HG03558 (cell line): ENCODE measurements at regions not wholly inside any gene's neighbourhood (a gene's known extent, or its start where the extent isn't known, plus 50 kb on each side); places are given as distances from the start of the nearest gene placed in this dataset.
A peak's percentile ranks its signal among the peaks of the same experiment; 100 is the strongest.

Source experiments
- ATAC-seq: cut with Tn5 transposase; IDR thresholded peaks from one replicate; pipeline ENCODE4 v1.9.1; 2021; ENCODE audit warnings: moderate number of reproducible peaks; ENCODE audit not compliant: unreplicated experiment; ENCODE audit errors: extremely low read depth

- no peak for ATAC-seq
Measured at GRCh38 chr12:68446901-68447796, 115.0 kb upstream of the MDM1 start.

- no peak for ATAC-seq
Measured at GRCh38 chr12:68447797-68448260, 115.7 kb upstream of the MDM1 start.

- no peak for ATAC-seq
Measured at GRCh38 chr12:68449196-68449595, 117.0 kb upstream of the MDM1 start.

DNA sequence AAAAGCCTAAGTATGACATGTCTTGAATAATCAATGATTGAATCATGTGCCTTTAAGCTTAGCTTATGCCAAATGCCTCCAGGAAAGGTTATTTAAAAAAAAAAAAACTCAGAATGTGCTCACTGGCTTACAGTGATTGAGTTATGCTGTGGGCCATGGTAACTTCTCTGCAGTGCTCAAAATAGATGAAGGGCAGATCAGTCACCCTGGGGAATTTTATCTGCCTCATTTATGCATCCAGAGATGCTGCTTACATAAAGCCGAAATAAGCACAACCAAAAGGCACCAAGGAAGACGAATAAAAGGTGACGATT is 118.7 kb upstream of the MDM1 start:
- no peak for ATAC-seq

DNA sequence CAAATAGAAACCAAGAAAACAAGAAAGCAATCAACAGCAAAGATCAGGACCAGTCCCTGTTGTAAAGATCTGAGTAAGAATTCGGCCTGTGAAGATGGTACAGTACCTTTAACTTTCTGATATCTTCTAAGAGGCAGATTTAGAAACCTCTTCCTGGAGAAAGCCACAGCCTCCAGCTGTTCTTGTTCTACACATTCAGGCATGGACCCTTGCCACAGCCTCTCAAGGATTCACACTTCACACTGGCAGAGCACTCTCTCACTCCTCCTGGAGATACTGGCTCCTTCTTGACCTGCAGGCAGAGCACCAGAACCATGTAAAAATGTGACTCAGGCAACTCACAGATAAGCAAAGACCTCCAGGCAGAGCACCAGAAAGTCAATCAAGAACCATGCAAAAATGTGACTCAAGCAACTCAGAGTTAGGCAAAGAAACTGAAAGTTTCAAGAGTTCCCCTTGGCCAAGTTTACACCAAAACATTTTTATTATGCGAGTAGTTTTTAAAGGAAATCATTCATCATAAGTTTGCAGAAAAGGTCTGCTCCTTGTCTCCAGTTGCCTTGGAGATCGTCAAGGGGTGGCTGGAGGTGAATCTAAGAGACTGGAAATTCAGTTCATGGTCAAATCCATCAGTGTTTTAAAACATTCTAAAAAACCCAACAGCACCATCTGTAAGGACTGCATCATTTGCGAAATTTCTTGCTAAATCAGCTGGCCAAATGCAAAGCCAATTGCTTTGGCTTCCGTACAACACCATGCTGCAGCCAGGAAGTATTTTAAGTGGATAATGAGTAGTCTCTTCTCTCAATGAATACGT is 119.3 kb upstream of the MDM1 start:
- ATAC-seq: peak; percentile 48

- ATAC-seq: no peak
Measured at GRCh38 chr12:68452078-68452715, 120.0 kb upstream of the MDM1 start.

DNA sequence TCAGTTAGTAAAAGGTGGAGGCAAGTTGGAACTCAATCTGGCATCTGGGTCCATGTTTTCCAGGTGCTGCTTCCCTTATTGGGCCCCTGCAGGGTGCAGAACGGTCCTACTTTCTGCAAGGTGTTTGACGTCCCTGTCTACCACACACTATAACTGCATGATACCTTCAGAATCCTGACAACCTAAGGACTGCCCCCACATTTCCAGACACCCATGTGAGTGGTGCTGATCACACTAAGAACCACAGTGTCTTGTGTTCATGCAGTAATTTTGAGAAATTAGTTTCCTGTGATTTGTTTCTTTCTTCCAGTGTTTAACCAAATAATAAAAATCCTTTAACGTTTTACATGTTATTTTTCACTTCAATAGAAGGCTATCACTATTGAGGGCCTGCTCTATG is 121.1 kb upstream of the MDM1 start:
- ATAC-seq: no peak

DNA sequence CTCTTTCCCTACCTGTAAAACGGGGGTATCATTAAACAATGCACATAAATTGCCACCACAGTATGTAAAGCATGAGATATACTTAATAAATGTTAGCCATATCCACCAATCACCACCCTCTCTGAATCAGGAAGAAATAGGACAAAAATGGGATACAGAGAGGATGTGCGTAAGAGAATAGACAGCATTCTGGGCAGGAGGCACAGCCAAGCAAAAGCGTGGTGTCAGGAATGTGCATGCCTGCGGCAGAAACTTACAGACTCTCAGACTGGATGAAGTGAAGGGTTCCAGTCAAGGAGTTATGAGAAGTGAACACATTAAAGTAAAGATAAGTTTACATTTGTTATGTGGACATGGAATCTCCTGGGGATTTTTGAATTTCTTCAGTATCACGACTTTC is 121.7 kb upstream of the MDM1 start:
- no peak for ATAC-seq

GRCh38 chr12:68454892-68455291 is 122.7 kb upstream of the MDM1 start:
- ATAC-seq: no peak

DNA sequence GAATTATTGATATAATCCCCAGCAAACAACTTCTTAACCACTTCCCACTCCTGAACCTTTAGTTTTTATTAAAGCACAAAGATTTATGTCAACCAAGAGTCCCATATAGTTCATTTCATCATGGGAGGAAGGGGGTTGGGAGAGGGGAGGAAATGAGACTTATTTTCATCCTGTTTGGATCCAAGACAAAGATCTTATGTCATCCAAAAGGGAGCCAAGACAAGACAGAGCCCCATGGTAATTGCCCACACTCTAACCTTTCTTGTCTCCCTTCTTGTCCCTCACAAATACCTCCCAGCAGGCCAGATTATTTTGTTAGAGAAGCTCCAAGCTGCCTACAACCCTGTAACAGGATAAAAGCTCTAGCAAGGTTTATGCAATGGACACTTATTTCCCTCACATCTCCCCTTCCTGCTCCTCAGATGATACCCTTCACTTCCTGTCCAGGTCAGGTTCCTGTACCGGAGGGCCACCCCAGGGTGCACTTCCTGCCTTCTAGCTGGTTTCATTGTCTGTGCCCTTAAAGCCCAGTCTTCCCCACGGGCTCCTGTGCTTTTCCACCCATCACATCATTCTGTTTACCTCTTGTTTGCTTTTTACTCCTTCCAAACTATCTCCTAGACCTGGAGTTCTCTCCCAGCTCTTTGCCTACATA is 123.7 kb upstream of the MDM1 start:
- no peak for ATAC-seq

DNA sequence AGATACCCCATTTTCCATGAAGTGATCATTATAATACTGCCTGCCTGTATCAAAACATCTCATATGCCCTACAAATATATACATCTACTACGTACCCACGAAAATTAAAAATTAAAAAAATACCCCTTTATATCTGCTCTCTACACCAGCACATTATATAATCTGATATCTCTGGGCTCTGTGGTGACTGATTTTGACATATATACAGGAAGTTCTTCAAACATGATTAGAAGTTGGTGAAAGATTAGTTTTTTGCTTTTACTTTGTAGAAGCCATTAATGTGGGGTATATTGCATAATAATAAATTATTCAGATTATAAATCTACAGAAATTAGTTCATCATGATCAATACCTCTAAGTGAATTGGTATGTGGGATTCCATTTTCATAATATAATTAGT is 126.7 kb upstream of the MDM1 start:
- no peak for ATAC-seq

DNA sequence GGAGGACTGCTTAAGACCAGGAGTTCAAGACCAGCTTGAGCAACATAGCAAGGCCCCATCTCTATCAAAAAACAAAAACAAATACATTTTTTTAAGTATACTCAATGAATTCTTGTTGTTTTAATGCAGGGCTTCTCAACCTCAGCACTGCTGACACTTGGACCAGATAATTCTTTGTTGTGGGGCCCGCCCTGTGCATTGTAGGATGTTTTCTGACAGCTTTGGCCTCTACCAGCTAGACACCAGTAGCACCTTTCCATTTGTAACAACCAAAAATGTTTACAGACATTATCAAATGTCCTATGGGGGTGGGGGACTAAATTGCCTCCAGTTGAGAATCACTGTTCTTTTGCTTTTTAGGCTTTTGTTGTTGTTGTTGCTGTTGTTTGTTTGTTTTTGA is 128.1 kb upstream of the MDM1 start:
- no peak for ATAC-seq

DNA sequence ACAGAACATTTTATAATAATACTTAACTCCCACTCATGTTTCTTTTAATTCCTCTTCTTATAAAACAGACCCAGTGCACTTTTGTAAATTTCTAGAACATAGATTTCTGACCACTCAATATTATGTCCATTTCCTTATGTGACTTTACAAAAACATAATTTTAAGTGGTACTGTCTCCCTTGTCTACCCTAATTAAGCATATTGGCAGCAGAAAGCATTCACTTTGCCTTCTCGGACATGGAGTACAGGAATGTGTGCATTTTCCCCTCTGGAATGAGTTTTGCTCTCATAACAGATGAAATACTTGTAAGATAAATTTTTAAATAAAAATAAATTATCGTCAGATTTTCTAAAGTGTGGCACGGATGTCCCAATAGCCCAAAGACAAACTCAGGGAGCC is 129.5 kb upstream of the MDM1 start:
- ATAC-seq: no peak

GRCh38 chr12:68462803-68463202 is 130.6 kb upstream of the MDM1 start:
- no peak for ATAC-seq

GRCh38 chr12:68465227-68465626 is 133.1 kb upstream of the MDM1 start:
- no peak for ATAC-seq

- ATAC-seq: no peak
Measured at GRCh38 chr12:68467514-68467913, 135.4 kb upstream of the MDM1 start.

DNA sequence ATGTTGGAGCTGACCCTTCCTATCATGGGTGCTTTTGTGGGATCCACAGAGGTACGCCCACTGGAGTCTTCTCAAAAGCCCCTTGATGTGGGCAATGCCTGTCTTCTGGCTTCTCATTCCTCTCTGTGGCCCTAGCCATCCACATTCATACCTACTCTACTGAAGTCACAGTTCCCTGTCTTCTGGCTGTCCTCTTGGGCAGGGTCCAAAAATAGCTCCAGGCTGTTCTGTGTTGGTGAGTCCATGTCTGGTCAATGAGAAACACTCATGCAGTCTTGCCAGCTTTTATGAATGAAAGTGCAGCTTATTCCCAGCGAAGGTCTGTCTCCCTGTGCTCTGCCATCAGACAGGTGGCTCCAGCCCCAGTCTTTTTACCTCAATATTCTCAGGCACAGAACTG is 135.9 kb upstream of the MDM1 start:
- ATAC-seq: no peak

DNA sequence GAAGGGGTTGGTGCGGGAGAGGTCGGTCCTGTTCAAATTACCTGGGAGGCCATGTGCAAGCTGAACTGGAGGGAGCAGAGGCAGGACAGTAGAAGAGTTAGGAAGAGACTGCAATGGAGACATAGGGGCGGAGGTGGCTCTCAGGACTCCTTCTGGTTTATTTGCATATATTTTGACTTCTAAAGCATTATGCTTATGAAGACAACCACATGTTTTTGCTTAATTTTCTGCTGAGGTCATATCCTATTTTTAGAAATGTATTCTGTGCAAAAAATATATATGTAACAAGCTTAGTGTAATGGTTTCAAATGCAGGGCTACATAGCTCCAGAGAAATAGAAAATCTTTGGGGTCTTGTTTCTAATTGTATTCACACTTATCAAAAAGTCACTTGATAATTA is 137.0 kb upstream of the MDM1 start:
- no peak for ATAC-seq

DNA sequence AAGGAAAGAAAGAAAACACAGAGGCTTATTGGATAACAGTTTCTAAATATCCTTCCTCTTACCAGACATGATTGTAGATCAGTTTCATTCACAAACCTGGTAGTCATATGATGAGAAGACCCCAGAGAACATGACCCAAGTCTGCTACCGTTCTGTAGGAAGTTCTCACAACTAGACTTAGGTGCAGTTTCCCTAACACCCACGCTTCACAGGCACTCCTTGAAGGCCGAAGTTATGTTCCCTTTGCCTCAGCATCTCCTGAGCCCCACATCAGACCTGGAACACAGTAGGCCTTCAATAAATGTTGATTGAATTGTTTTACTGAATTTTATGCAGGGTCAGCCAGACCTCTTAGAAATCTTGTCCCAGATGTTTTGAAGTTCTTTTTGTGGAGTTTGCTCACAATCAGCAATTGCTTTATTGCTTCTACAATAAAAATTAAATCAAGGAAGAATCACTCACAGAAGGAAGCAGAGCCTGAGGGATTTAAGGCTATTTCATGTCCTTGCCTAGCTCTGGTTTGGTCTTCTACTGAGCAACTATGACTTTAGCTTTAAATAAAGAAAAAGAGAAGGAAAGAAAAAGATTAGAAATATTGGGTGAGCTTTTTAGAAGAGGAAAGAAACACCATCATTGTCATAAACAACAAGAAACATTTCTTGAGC is 138.6 kb upstream of the MDM1 start:
- ATAC-seq: no peak
